Ishikawa (cell line): ENCODE measurements at regions not wholly inside any gene's neighbourhood (a gene's known extent, or its start where the extent isn't known, plus 50 kb on each side); places are given as distances from the start of the nearest gene placed in this dataset.

Source experiments
- CEBPB ChIP-seq: IDR thresholded peaks from 2 replicates; pipeline ENCODE4 v1.6.1; 2012
- CREB1 ChIP-seq: IDR thresholded peaks from 2 replicates; pipeline ENCODE4 v1.6.1; 2012; ENCODE audit warnings: low read depth
- EGR1 ChIP-seq: IDR thresholded peaks from 2 replicates; pipeline ENCODE4 v1.6.1; 2012
- EP300 ChIP-seq: IDR thresholded peaks from 2 replicates; pipeline ENCODE4 v1.6.1; 2012; ENCODE audit warnings: borderline replicate concordance
- FOXM1 ChIP-seq: IDR thresholded peaks from 2 replicates; pipeline ENCODE4 v1.6.1; 2012; ENCODE audit warnings: low read depth, borderline replicate concordance
- MAX ChIP-seq: IDR thresholded peaks from 2 replicates; pipeline ENCODE4 v1.6.1; 2012
- NFIC ChIP-seq: IDR thresholded peaks from 2 replicates; pipeline ENCODE4 v1.6.1; 2012
- RAD21 ChIP-seq: IDR thresholded peaks from 2 replicates; pipeline ENCODE4 v1.6.1; 2012; ENCODE audit warnings: low read depth
- REST ChIP-seq: IDR thresholded peaks from 2 replicates; pipeline ENCODE4 v1.6.1; 2012; ENCODE audit warnings: low read depth, mild to moderate bottlenecking
- TAF1 ChIP-seq: IDR thresholded peaks from 2 replicates; pipeline ENCODE4 v1.6.1; 2012; ENCODE audit warnings: low read depth, mild to moderate bottlenecking
- TCF12 ChIP-seq: IDR thresholded peaks from 2 replicates; pipeline ENCODE4 v1.6.1; 2012; ENCODE audit warnings: low read depth
- TEAD4 ChIP-seq: IDR thresholded peaks from 2 replicates; pipeline ENCODE4 v1.6.1; 2012
- USF1 ChIP-seq: IDR thresholded peaks from 2 replicates; pipeline ENCODE4 v1.6.1; 2012
- YY1 ChIP-seq: IDR thresholded peaks from 2 replicates; pipeline ENCODE4 v1.6.1; 2012; ENCODE audit warnings: low read depth
- ZBTB7A ChIP-seq: IDR thresholded peaks from 2 replicates; pipeline ENCODE4 v1.6.1; 2012; ENCODE audit warnings: low read depth

GRCh38 chr6:14894105-14894504 lies 351.8 kb upstream of the JARID2 start:
- no peak for TF ChIP-seq MAX
- TF ChIP-seq CEBPB = no peak
- TF ChIP-seq CREB1 = no peak
- TF ChIP-seq TAF1 = no peak

GRCh38 chr6:14896475-14896874 lies 349.4 kb upstream of the JARID2 start:
- no peak for TF ChIP-seq YY1
- TF ChIP-seq REST = no peak
- no peak for TF ChIP-seq USF1
- no peak for TF ChIP-seq EGR1
- TF ChIP-seq ZBTB7A = no peak
- no peak for TF ChIP-seq CEBPB
- TF ChIP-seq TEAD4 = no peak
- TF ChIP-seq RAD21 = no peak
- TF ChIP-seq NFIC = no peak
- no peak for TF ChIP-seq TCF12

- TF ChIP-seq USF1 = no peak
- no peak for TF ChIP-seq ZBTB7A
- TF ChIP-seq REST = no peak
- no peak for TF ChIP-seq YY1
- TF ChIP-seq CEBPB = no peak
- TF ChIP-seq MAX = no peak
- TF ChIP-seq TCF12 = no peak
- TF ChIP-seq EP300 = no peak
- TF ChIP-seq TAF1 = no peak
- no peak for TF ChIP-seq NFIC
- TF ChIP-seq EGR1 = no peak
- no peak for TF ChIP-seq TEAD4
- no peak for TF ChIP-seq FOXM1
- TF ChIP-seq CREB1 = no peak
Observed at GRCh38 chr6:14897831-14898230, 348.0 kb upstream of the JARID2 start.

- TF ChIP-seq EGR1 (no peak), YY1 (no peak), EP300 (no peak)
Observed at GRCh38 chr6:14900919-14901318, 344.9 kb upstream of the JARID2 start.

GRCh38 chr6:14903176-14904038 lies 342.5 kb upstream of the JARID2 start:
- no peak for TF ChIP-seq CEBPB
- TF ChIP-seq TAF1 = no peak
- no peak for TF ChIP-seq RAD21
- no peak for TF ChIP-seq MAX
- no peak for TF ChIP-seq YY1
- TF ChIP-seq TEAD4 = no peak
- TF ChIP-seq ZBTB7A = no peak
- no peak for TF ChIP-seq FOXM1
- TF ChIP-seq NFIC = no peak
- no peak for TF ChIP-seq EGR1
- no peak for TF ChIP-seq TCF12
- TF ChIP-seq USF1 = no peak
- no peak for TF ChIP-seq EP300
- TF ChIP-seq CREB1 = no peak
